H9 (cell line): ENCODE measurements at regions not wholly inside any gene's neighbourhood (a gene's known extent, or its start where the extent isn't known, plus 50 kb on each side); places are given as distances from the start of the nearest gene placed in this dataset.

ENCODE experiments used
- DNase-seq: peaks from one replicate; pipeline ENCODE4 v3.0.0-alpha.2; 2017
- H2AFZ ChIP-seq: one replicate; pipeline ENCODE4 v1.6.1; 2013; ENCODE audit warnings: mild to moderate bottlenecking, low read length, control low read depth, moderate library complexity
- H2AK5ac ChIP-seq: 2 replicates; pipeline ENCODE4 v1.6.1; 2013; ENCODE audit warnings: low read length, control low read depth, mixed read lengths; ENCODE audit not compliant: insufficient read length
- H2BK120ac ChIP-seq: one replicate; pipeline ENCODE4 v1.6.1; 2013; ENCODE audit warnings: low read depth, mild to moderate bottlenecking, low read length, control low read depth, inconsistent platforms; ENCODE audit not compliant: poor library complexity, severe bottlenecking
- H2BK12ac ChIP-seq: 2 replicates; pipeline ENCODE4 v1.6.1; 2013; ENCODE audit warnings: low read length, control low read depth, mixed read lengths, low read depth; ENCODE audit not compliant: insufficient read length
- H2BK15ac ChIP-seq: 2 replicates; pipeline ENCODE4 v1.6.1; 2013; ENCODE audit warnings: low read depth, low read length, control low read depth
- H2BK20ac ChIP-seq: one replicate; pipeline ENCODE4 v1.6.1; 2013; ENCODE audit warnings: low read depth, mild to moderate bottlenecking, low read length, control low read depth, inconsistent platforms; ENCODE audit not compliant: poor library complexity, severe bottlenecking
- H2BK5ac ChIP-seq: 2 replicates; pipeline ENCODE4 v1.6.1; 2013; ENCODE audit warnings: low read length, control low read depth, mixed read lengths; ENCODE audit not compliant: insufficient read length
- H3K14ac ChIP-seq: 2 replicates; pipeline ENCODE4 v1.6.1; 2013; ENCODE audit warnings: low read length, control low read depth; ENCODE audit not compliant: insufficient read depth
- H3K18ac ChIP-seq: 2 replicates; pipeline ENCODE4 v1.6.1; 2013; ENCODE audit warnings: low read depth, mild to moderate bottlenecking, mixed read lengths, low read length, control low read depth; ENCODE audit not compliant: insufficient read length
- H3K23ac ChIP-seq: 2 replicates; pipeline ENCODE4 v1.6.1; 2013; ENCODE audit warnings: low read length, control low read depth, mixed read lengths, low read depth; ENCODE audit not compliant: insufficient read length
- H3K23me2 ChIP-seq: 2 replicates; pipeline ENCODE4 v1.6.1; 2013; ENCODE audit warnings: low read depth, mild to moderate bottlenecking, mixed read lengths, low read length, control low read depth; ENCODE audit not compliant: insufficient read length, poor library complexity, severe bottlenecking
- H3K27ac ChIP-seq: 2 replicates; pipeline ENCODE4 v1.5.1; 2013; ENCODE audit warnings: low read length, control low read depth, mixed read lengths, low read depth; ENCODE audit not compliant: insufficient read length
- H3K27me3 ChIP-seq: 2 replicates; pipeline ENCODE4 v1.6.1; 2013; ENCODE audit warnings: low read length, control low read depth, inconsistent platforms; ENCODE audit not compliant: insufficient read depth
- H3K4ac ChIP-seq: 2 replicates; pipeline ENCODE4 v1.6.1; 2013; ENCODE audit warnings: low read depth, mild to moderate bottlenecking, control low read depth, inconsistent platforms, low read length, moderate library complexity
- H3K4me1 ChIP-seq: 2 replicates; pipeline ENCODE4 v1.6.1; 2013; ENCODE audit warnings: low read length, control low read depth, inconsistent platforms; ENCODE audit not compliant: insufficient read depth
- H3K4me2 ChIP-seq: 2 replicates; pipeline ENCODE4 v1.6.1; 2013; ENCODE audit warnings: low read length, control low read depth, mixed read lengths; ENCODE audit not compliant: insufficient read length, insufficient read depth
- H3K56ac ChIP-seq: 2 replicates; pipeline ENCODE4 v1.6.1; 2013; ENCODE audit warnings: low read depth, mild to moderate bottlenecking, mixed read lengths, low read length, control low read depth; ENCODE audit not compliant: insufficient read length
- H3K79me1 ChIP-seq: 2 replicates; pipeline ENCODE4 v1.6.1; 2013; ENCODE audit warnings: low read depth, mild to moderate bottlenecking, moderate library complexity, low read length, control low read depth, inconsistent platforms; ENCODE audit not compliant: insufficient read depth, poor library complexity, severe bottlenecking
- H3K79me2 ChIP-seq: 2 replicates; pipeline ENCODE4 v1.6.1; 2013; ENCODE audit warnings: low read length, control low read depth, inconsistent platforms; ENCODE audit not compliant: insufficient read depth
- H3K9ac ChIP-seq: 2 replicates; pipeline ENCODE4 v1.6.1; 2013; ENCODE audit warnings: low read length, control low read depth, mixed read lengths; ENCODE audit not compliant: insufficient read length; ENCODE audit errors: extremely low read depth
- H3K9me3 ChIP-seq: one replicate; pipeline ENCODE4 v1.6.1; 2013; ENCODE audit warnings: low read depth, low read length, inconsistent platforms; ENCODE audit not compliant: control insufficient read depth
- H3T11ph ChIP-seq: one replicate; pipeline ENCODE4 v1.6.1; 2013; ENCODE audit warnings: mild to moderate bottlenecking, low read length, control low read depth, inconsistent platforms
- H4K20me1 ChIP-seq: one replicate; pipeline ENCODE4 v1.6.1; 2013; ENCODE audit not compliant: control insufficient read depth, insufficient read length, insufficient read depth
- H4K5ac ChIP-seq: 2 replicates; pipeline ENCODE4 v1.6.1; 2013; ENCODE audit warnings: low read depth, mild to moderate bottlenecking, mixed read lengths, low read length, control low read depth; ENCODE audit not compliant: insufficient read length
- H4K8ac ChIP-seq: replicated peaks from 2 replicates; pipeline ENCODE4 v1.6.1; 2013; ENCODE audit warnings: low read length, control low read depth, mixed read lengths, low read depth; ENCODE audit not compliant: insufficient read length
- H4K91ac ChIP-seq: 2 replicates; pipeline ENCODE4 v1.6.1; 2013; ENCODE audit warnings: low read depth, mild to moderate bottlenecking, moderate library complexity, mixed read lengths, low read length, control low read depth; ENCODE audit not compliant: insufficient read length
- H3K27ac Mint-ChIP-seq, 3 experiments: 2 replicates in 2 of 3; 3 replicates in 1 of 3; pipeline ENCODE4 v1.8.0; 2020 to 2021; ENCODE audit warnings: mixed read lengths in 3 of 3, mild to moderate bottlenecking in 1 of 3, moderate library complexity in 1 of 3
- H3K27me3 Mint-ChIP-seq: 2 replicates; pipeline ENCODE4 v1.8.0; 2021; ENCODE audit warnings: low read depth, mild to moderate bottlenecking, moderate library complexity, mixed read lengths
- H3K36me3 Mint-ChIP-seq, 3 experiments: 2 replicates in 2 of 3; 3 replicates in 1 of 3; pipeline ENCODE4 v1.8.0; 2020 to 2021; ENCODE audit warnings: low read depth in 3 of 3, mixed read lengths in 3 of 3; ENCODE audit not compliant: insufficient read depth in 1 of 3
- H3K4me1 Mint-ChIP-seq, 2 experiments: 2 replicates each; pipeline ENCODE4 v1.8.0; 2020; ENCODE audit warnings: mixed read lengths in 2 of 2
- H3K4me3 Mint-ChIP-seq, 2 experiments: 2 replicates in 1 of 2; 3 replicates in 1 of 2; pipeline ENCODE4 v1.8.0; 2020 to 2021; ENCODE audit warnings: mild to moderate bottlenecking in 2 of 2, mixed read lengths in 2 of 2, moderate library complexity in 1 of 2
- H3K9me3 Mint-ChIP-seq, 2 experiments: 2 replicates in 1 of 2; 3 replicates in 1 of 2; pipeline ENCODE4 v1.8.0; 2020; ENCODE audit warnings: mild to moderate bottlenecking in 2 of 2, mixed read lengths in 2 of 2, moderate library complexity in 1 of 2
- CTCF ChIP-seq: fragments of 200-600 bp; sonication (generic); conservative IDR thresholded peaks from 3 replicates; pipeline ENCODE4 v1.8.0; 2021; ENCODE audit warnings: antibody characterized with exemption, mild to moderate bottlenecking
- WGBS: extraction: QIAGEN DNeasy Blood & Tissue Kit; methylation state at CpG from one replicate; pipeline ENCODE4 v1.1.7; 2013; ENCODE audit warnings: missing lambda C conversion rate, low lambda C conversion rate, mixed read lengths; ENCODE audit not compliant: insufficient read length; ENCODE audit errors: extremely low coverage; 5-methylcytosine and 5-hydroxymethylcytosine counted together

DNA sequence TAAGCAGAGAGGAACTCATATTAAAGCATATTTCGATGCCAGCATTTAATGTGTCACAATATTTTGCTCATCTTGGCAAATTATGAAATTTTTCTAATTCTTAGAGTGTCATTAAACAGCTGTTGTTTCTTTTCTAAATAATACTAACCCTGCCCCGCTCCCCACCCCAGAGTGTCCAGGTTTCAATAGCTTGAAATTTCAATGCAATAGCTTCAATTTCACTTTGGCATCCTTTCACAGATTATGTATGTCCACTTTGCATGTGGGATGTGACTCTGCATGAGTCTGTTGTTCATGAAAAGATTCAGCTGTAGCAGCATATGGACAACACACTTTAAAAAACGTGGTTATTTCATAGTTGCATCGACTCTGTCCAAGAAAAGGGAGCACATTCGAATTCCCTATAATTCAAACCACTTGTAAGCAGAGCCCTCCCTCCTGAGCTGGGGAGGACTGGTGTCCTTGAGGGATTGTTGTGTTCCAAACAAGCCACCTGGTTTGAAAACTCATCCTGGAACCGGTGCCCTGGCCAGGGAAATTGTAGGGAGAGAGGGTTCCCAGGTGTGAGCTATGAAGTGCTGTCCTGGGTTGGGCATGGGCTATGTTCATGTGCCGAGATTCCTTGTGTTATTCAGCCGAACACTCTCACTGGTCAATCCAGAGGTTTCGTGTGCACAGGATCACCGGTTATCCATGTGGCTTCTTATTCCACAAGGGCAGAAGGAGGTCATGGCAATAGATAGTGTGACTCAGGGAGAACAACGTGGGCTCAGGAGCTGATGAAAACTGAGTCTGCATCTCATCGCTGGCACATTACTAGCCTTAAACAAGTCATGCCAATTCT lies 64.6 kb upstream of the CREB5 start:
- Histone ChIP-seq H4K91ac (no peak overlapping the region), H4K8ac (no peak overlapping the region), H3K9ac (no peak overlapping the region), H3K56ac (no peak overlapping the region), H3K4me1 (no peaks in the 10 kb centered on the region), H2BK15ac (no peak overlapping the region), H3K9me3 (no peaks in the 10 kb centered on the region), H2BK12ac (no peak overlapping the region), H3K4me2 (no peak overlapping the region), H2BK20ac (no peak overlapping the region), H2BK120ac (no peak overlapping the region), H4K5ac (no peak overlapping the region), H3K27me3 (no peaks in the 10 kb centered on the region), H3K14ac (no peak overlapping the region), H3K79me2 (no peaks in the 10 kb centered on the region), H3K23ac (no peak overlapping the region), H2AK5ac (no peak overlapping the region), H3K27ac (no peak overlapping the region), H3T11ph (no peak overlapping the region), H3K4ac (no peak overlapping the region), H3K79me1 (no peaks in the 10 kb centered on the region), H3K23me2 (no peaks in the 10 kb centered on the region), H4K20me1 (no peaks in the 10 kb centered on the region), H2AFZ (no peak overlapping the region), H2BK5ac (no peak overlapping the region), H3K18ac (no peak overlapping the region)
- DNase-seq: no peak
- TF ChIP-seq CTCF: no peak
- H3K27me3 Mint-ChIP-seq: no peaks in the 10 kb centered on the region
- H3K4me3 Mint-ChIP-seq: no peak overlapping the region
- no peaks in the 10 kb centered on the region for H3K4me1 Mint-ChIP-seq
- H3K36me3 Mint-ChIP-seq: no peaks in the 10 kb centered on the region
- H3K27ac Mint-ChIP-seq: peak overlapping the region in 1 of 3 experiments; percentile 40; a peak in 2 of 7 replicates
- no CpG with 5 or more reads among the region's 12 CpGs for WGBS
- H3K9me3 Mint-ChIP-seq: peaks cover 0 to 3% of the 10 kb centered on the region in 2 experiments; a peak in 1 of 5 replicates
